GM12878 (cell line): ENCODE measurements at regions not wholly inside any gene's neighbourhood (a gene's known extent, or its start where the extent isn't known, plus 50 kb on each side); places are given as distances from the start of the nearest gene placed in this dataset.

Experiments
- ATAC-seq: fragments of 200-7000 bp; cut with Tn5 transposase; 3 replicates; pipeline ENCODE4 v1.9.1; 2020; ENCODE audit warnings: mild to moderate bottlenecking, moderate library complexity
- BruUV-seq: library from RNA; stranded (reverse); fragments of 400-500 nt; replicated peaks from 2 replicates; lab custom pipeline; 2021; lab: Mats Ljungman, UMichigan
- CTCF ChIA-PET: fragments of 300-600 bp; sonication (Branson Sonifier 250); formaldehyde crosslinking; extraction: SDS; loops from one replicate; lab custom pipeline; 2021; ENCODE audit warnings: inconsistent platforms; lab: Yijun Ruan, JAX
- POLR2A ChIA-PET: fragments of 350-600 bp; formaldehyde crosslinking; extraction: SDS; loops from one replicate; lab custom pipeline; 2021; ENCODE audit warnings: inconsistent platforms; lab: Charles Lee
- RAD21 ChIA-PET: fragments of 300-600 bp; sonication (Branson Sonifier 250); formaldehyde crosslinking; loops from one replicate; lab custom pipeline; 2023; ENCODE audit warnings: antibody characterized with exemption; ENCODE audit not compliant: unreplicated experiment; lab: Charles Lee
- SMC1A ChIA-PET: fragments of 300-600 bp; sonication (Branson Sonifier 250); formaldehyde crosslinking; loops from one replicate; lab custom pipeline; 2023; ENCODE audit not compliant: unreplicated experiment, uncharacterized antibody; lab: Charles Lee
- DNase-seq: peaks from one replicate; pipeline ENCODE4 v3.0.0-alpha.2; 2011; ENCODE audit warnings: low read depth, low spot score
- FAIRE-seq: peaks from 3 replicates; lab custom pipeline; 2011; peaks lifted over from hg19 to GRCh38; lab: Jason Lieb, UNC
- H2AFZ ChIP-seq: 2 replicates; pipeline ENCODE4 v1.6.0; 2011; ENCODE audit warnings: low read depth, low read length, control low read depth; ENCODE audit not compliant: control insufficient read depth
- H3K27ac ChIP-seq: 2 replicates; pipeline ENCODE4 v1.5.1; 2011; ENCODE audit warnings: control low read depth; ENCODE audit not compliant: control insufficient read depth, insufficient read depth
- H3K27me3 ChIP-seq, 2 experiments: replicated peaks in 1 of 2; 2 replicates each; pipeline versions ENCODE4 v1.6.0 to v1.6.1; 2011; ENCODE audit warnings: low read length in 1 of 2; ENCODE audit not compliant: control insufficient read depth in 2 of 2, insufficient read depth in 2 of 2
- H3K36me3 ChIP-seq, 2 experiments: 2 replicates each; pipeline ENCODE4 v1.5.1; 2011; ENCODE audit warnings: low read length in 1 of 2; ENCODE audit not compliant: control insufficient read depth in 2 of 2, insufficient read depth in 2 of 2
- H3K4me1 ChIP-seq: 2 replicates; pipeline ENCODE4 v1.6.1; 2011; ENCODE audit warnings: mild to moderate bottlenecking, low read length, moderate library complexity, mixed read lengths; ENCODE audit not compliant: control insufficient read depth, insufficient read depth
- H3K4me2 ChIP-seq: 2 replicates; pipeline ENCODE4 v1.6.0; 2011; ENCODE audit warnings: control low read depth; ENCODE audit not compliant: control insufficient read depth, insufficient read depth
- H3K4me3 ChIP-seq: fragments of 200-600 bp; sonication (generic); 2 replicates; pipeline ENCODE4 v1.5.1; 2016
- H3K79me2 ChIP-seq: 2 replicates; pipeline ENCODE4 v1.6.0; 2011; ENCODE audit warnings: low read length; ENCODE audit not compliant: control insufficient read depth, insufficient read depth
- H3K9ac ChIP-seq: 2 replicates; pipeline ENCODE4 v1.8.0; 2011; ENCODE audit warnings: low read length, control low read depth, mixed read lengths; ENCODE audit not compliant: control insufficient read depth, insufficient read depth
- H3K9me3 ChIP-seq: replicated peaks from 3 replicates; pipeline ENCODE4 v1.5.1; 2011; ENCODE audit warnings: mild to moderate bottlenecking, low read length; ENCODE audit not compliant: control insufficient read depth, insufficient read depth
- H4K20me1 ChIP-seq: 2 replicates; pipeline ENCODE4 v1.6.0; 2011; ENCODE audit not compliant: control insufficient read depth, insufficient read depth
- CEBPB ChIP-seq, 2 experiments: fragments of 150-350 bp in 1 of 2; IDR thresholded peaks; 2 replicates each; pipeline ENCODE4 v1.6.1; 2012 to 2014; ENCODE audit warnings: low read depth in 2 of 2, low read length in 2 of 2, borderline replicate concordance in 1 of 2, inconsistent platforms in 1 of 2
- CREM ChIP-seq: IDR thresholded peaks from 2 replicates; pipeline ENCODE4 v1.6.1; 2014; ENCODE audit warnings: antibody characterized with exemption, low read depth
- DPF2 ChIP-seq: fragments of 450-650 bp; IDR thresholded peaks from 2 replicates; pipeline ENCODE4 v1.6.1; 2017; ENCODE audit warnings: mild to moderate bottlenecking
- FOS ChIP-seq: IDR thresholded peaks from 3 replicates; pipeline ENCODE4 v1.6.1; 2011; ENCODE audit warnings: borderline replicate concordance; ENCODE audit not compliant: insufficient read length; ENCODE audit errors: extremely low read depth
- IKZF1 ChIP-seq: fragments of 450-650 bp; conservative IDR thresholded peaks from 2 replicates; pipeline ENCODE4 v1.6.1; 2017; ENCODE audit warnings: antibody characterized with exemption, mild to moderate bottlenecking
- LARP7 ChIP-seq: fragments of 450-650 bp; IDR thresholded peaks from 2 replicates; pipeline ENCODE4 v1.6.1; 2017; ENCODE audit warnings: mild to moderate bottlenecking
- POU2F2 ChIP-seq: IDR thresholded peaks from 3 replicates; pipeline ENCODE4 v1.6.1; 2011; ENCODE audit warnings: low read depth, mild to moderate bottlenecking, low read length, borderline replicate concordance
- RAD21 ChIP-seq: IDR thresholded peaks from 2 replicates; pipeline ENCODE4 v1.6.1; 2011; ENCODE audit warnings: mild to moderate bottlenecking, low read depth, low read length, moderate library complexity; ENCODE audit not compliant: insufficient read depth
- RUNX3 ChIP-seq: IDR thresholded peaks from 2 replicates; pipeline ENCODE4 v1.6.1; 2012; ENCODE audit warnings: low read length, inconsistent platforms
- SMARCA5 ChIP-seq: fragments of 450-650 bp; IDR thresholded peaks from 2 replicates; pipeline ENCODE4 v1.6.1; 2017; ENCODE audit warnings: mild to moderate bottlenecking
- ZBTB40 ChIP-seq: fragments of 450-650 bp; IDR thresholded peaks from 2 replicates; pipeline ENCODE4 v1.6.1; 2016; ENCODE audit warnings: mild to moderate bottlenecking, moderate library complexity, borderline replicate concordance
- ZNF207 ChIP-seq: fragments of 450-650 bp; IDR thresholded peaks from 2 replicates; pipeline ENCODE4 v1.6.1; 2014; ENCODE audit warnings: antibody characterized with exemption, mild to moderate bottlenecking, borderline replicate concordance
- WGBS: methylation state at CpG from one replicate; pipeline ENCODE4 v1.1.6; 2016; ENCODE audit warnings: low lambda C conversion rate; ENCODE audit not compliant: insufficient replicate concordance, insufficient coverage; ENCODE audit errors: missing lambda C conversion rate; 5-methylcytosine and 5-hydroxymethylcytosine counted together
- in situ Hi-C: fragments of 300-500 bp; cut with MboI; formaldehyde crosslinking; loops from 9 replicates; pipeline ENCODE4 v1.14.3; 2018; ENCODE audit warnings: mixed read lengths
- intact Hi-C: fragments of 100-400 bp; cut with micrococcal nuclease; formaldehyde crosslinking; loops from one replicate; pipeline ENCODE4 v1.14.2; 2022; ENCODE audit not compliant: unreplicated experiment

DNA sequence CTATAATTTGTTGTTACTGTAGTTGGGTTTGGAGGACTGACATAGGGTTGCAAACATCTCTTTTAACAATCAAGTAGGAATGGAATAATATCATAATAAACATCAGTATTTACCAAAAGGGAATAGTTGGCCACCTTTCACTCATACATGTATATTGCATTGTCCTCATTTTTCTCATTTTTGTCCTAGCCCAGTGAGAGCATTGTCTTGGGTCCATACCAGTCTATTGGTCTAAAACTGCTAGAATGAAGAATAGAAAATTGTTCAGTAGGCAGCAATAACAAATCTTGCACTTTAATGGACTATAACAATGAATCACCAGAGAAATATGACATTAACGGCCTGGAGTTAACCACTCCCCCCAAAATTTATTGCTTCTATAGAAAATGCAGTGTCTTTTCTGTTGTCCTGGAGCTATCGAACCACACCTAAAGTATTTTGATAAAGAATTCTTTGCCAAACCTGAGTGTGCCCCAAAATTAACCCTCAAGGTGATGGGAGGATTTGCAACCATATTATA lies 80.9 kb upstream of the IL33 start:
- intact Hi-C loops: no loop called here
- no peaks in the 10 kb centered on the region for H4K20me1 ChIP-seq
- RAD21 ChIA-PET: no interaction called here
- no peak overlapping the region for H3K9ac ChIP-seq
- no peaks in the 10 kb centered on the region for H3K79me2 ChIP-seq
- DNase-seq: no peak
- no peak overlapping the region for H3K4me2 ChIP-seq
- H3K27me3 ChIP-seq: no peaks in the 10 kb centered on the region
- POLR2A ChIA-PET: no interaction called here
- no peak overlapping the region for H2AFZ ChIP-seq
- H3K27ac ChIP-seq: no peak overlapping the region
- no peak for TF ChIP-seq RAD21
- no peak for TF ChIP-seq IKZF1
- no peak for TF ChIP-seq ZBTB40
- TF ChIP-seq FOS: no peak
- TF ChIP-seq DPF2: no peak
- no peak for TF ChIP-seq RUNX3
- no peak for TF ChIP-seq ZNF207
- TF ChIP-seq CEBPB (IDR thresholded peaks at IDR 0.05; ENCODE audit: borderline replicate concordance in 1 of 2, low read depth in 2 of 2, low read length in 2 of 2): no peak
- no peak for TF ChIP-seq SMARCA5
- no peak for TF ChIP-seq POU2F2
- no peak for TF ChIP-seq LARP7
- no peak for TF ChIP-seq CREM
- no peak for ATAC-seq
- no TSS peak for BruUV-seq
- CTCF ChIA-PET: interaction anchor here (1.4 kb wide), 1 partner anchor 172 kb away, joined by 3 read pairs; no protein-coding TSS in a partner anchor
- H3K9me3 ChIP-seq: no peaks in the 10 kb centered on the region
- no peak for FAIRE-seq
- H3K36me3 ChIP-seq: no peaks in the 10 kb centered on the region
- H3K4me1 ChIP-seq: peaks cover 15% of the 10 kb centered on the region
- in situ Hi-C loops: no loop called here
- H3K4me3 ChIP-seq: no peak overlapping the region
- 52% methylated on average over 2 of the region's 2 CpGs for WGBS
- SMC1A ChIA-PET: interaction anchor here (1.2 to 1.6 kb wide), 3 partner anchors 16 to 171 kb away, joined by 3 to 5 read pairs (median 4); no protein-coding TSS in a partner anchor
